Ovary (tissue), 7 donors: ENCODE measurements at regions not wholly inside any gene's neighbourhood (a gene's known extent, or its start where the extent isn't known, plus 50 kb on each side); places are given as distances from the start of the nearest gene placed in this dataset.

Experiments
- DNase-seq, 5 donors: peaks; one replicate each; pipeline ENCODE4 v3.0.0-alpha.2; 2019 to 2020
- H3K27ac ChIP-seq, 2 donors: fragments of 200-600 bp; one replicate each; pipeline versions ENCODE4 v1.5.1 to v1.8.0; 2019 to 2022
- H3K27me3 ChIP-seq: fragments of 200-600 bp; one replicate; pipeline ENCODE4 v1.8.0; 2022
- H3K36me3 ChIP-seq: fragments of 200-600 bp; sonication (generic); one replicate; pipeline ENCODE4 v1.5.1; 2019
- H3K4me1 ChIP-seq: one replicate; pipeline ENCODE4 v1.8.1; 2013; ENCODE audit warnings: mild to moderate bottlenecking, moderate library complexity; ENCODE audit not compliant: insufficient read depth
- H3K4me3 ChIP-seq: fragments of 200-600 bp; sonication (generic); one replicate; pipeline ENCODE4 v1.5.1; 2017
- H3K9me3 ChIP-seq, 2 donors: fragments of 200-600 bp in 1 of 2; sonication (generic) in 1 of 2; one replicate each; pipeline versions ENCODE4 v1.5.1 to v1.8.1; 2013 to 2019; ENCODE audit warnings: mild to moderate bottlenecking in 1 of 2, moderate library complexity in 1 of 2
- EP300 ChIP-seq: sonication (generic); formaldehyde crosslinking; IDR thresholded peaks from one replicate; pipeline ENCODE4 v1.6.1; 2017; ENCODE audit warnings: antibody characterized with exemption
- POLR2A ChIP-seq: fragments of 450-650 bp; IDR thresholded peaks from one replicate; pipeline ENCODE4 v1.6.1; 2017; ENCODE audit warnings: antibody characterized with exemption, mild to moderate bottlenecking, moderate library complexity
- WGBS, 3 donors: extraction: QIAGEN DNeasy Blood & Tissue Kit in 1 of 3; methylation state at CpG; one replicate each; pipeline versions ENCODE4 v1.1.5 to v1.1.7; 2013 to 2017; 5-methylcytosine and 5-hydroxymethylcytosine counted together
- intact Hi-C, 4 donors: fragments of 100-400 bp; cut with DNase I; formaldehyde crosslinking; loops; one replicate each; pipeline versions ENCODE4 v1.11.0 to v1.15.1; 2022 to 2023
- TF ChIP-seq, protein P1 (sequence below), 3 donors: fragments of 450-650 bp in 2 of 3; fragments of 200-600 bp in 1 of 3; IDR thresholded peaks; one replicate each; pipeline versions ENCODE4 v1.5.1 to v1.8.0; 2016 to 2022; ENCODE audit warnings: antibody characterized with exemption in 3 of 3, mild to moderate bottlenecking in 1 of 3
- donor health status: DM: no; HTN: no; CAD: no; lungs with moderate emphysema.
- donor health status: DM: no; HTN: no; CAD: no.
- donor health status: Bipolar disorder and iron deficiency.
- donor health status: DM: no; HTN: no; CAD: no.
- donor health status: DM: yes; HTN: yes; CAD: no.

DNA sequence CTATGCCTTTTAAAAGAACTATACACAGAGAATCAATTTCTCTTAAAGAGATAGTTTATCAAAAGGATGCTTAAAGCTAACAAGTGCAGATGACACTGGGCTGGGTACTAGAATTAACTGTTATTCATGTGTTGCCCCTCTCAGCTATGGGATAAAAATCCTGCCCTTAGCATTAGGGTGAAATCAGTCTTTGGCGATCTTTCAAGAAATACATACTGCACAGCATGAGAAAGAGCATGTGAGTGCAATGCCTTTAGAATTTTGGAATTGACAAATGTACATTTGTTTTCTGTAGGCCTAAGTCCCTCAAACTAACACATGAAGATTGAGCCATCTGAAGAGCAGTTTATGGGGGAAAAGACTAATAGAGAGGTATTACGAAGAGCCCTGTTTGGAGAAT is 115.4 kb downstream of the ZFP64 start:
- WGBS, 3 donors = 90 to 97% (median 94%) methylated on average over 2 of the region's 2 CpGs
- Histone ChIP-seq H3K36me3 (no peaks in the 10 kb centered on the region), H3K9me3 (no peaks in the 10 kb centered on the region), H3K27ac (no peak overlapping the region), H3K4me3 (no peak overlapping the region), H3K27me3 (no peaks in the 10 kb centered on the region), H3K4me1 (no peaks in the 10 kb centered on the region)
- intact Hi-C loops = no loop called here
- DNase-seq = no peak
- no peak for TF ChIP-seq EP300
- no peak for TF ChIP-seq POLR2A

DNA sequence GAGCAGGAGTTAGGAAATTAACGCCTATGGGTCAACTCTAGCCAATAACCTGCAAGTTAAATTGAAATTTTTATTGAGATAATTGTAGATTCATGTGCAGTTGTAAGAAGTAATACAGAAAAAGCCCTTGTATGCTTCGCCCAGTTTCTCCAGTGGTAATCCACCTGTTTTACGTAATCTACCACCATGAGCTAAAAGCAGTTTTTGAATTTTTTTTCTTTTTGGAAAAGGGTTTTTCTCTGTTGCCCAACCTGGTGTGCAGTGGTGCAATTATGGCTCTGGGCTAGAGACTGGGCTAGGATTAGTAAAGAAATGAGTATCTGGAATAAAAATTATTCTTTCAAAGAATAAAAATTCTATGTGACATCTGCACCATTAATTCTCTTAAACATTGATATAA is 116.2 kb downstream of the ZFP64 start:
- Histone ChIP-seq H3K36me3 (no peaks in the 10 kb centered on the region), H3K4me1 (no peaks in the 10 kb centered on the region), H3K9me3 (no peaks in the 10 kb centered on the region), H3K4me3 (no peak overlapping the region), H3K27me3 (no peaks in the 10 kb centered on the region), H3K27ac (no peak overlapping the region)
- intact Hi-C loops = no loop called here
- 65 to 91% (median 65%) methylated on average over 3 of the region's 3 CpGs for WGBS, 3 donors
- TF ChIP-seq EP300 = no peak
- TF ChIP-seq POLR2A = no peak
- TF ChIP-seq, protein P1, sequence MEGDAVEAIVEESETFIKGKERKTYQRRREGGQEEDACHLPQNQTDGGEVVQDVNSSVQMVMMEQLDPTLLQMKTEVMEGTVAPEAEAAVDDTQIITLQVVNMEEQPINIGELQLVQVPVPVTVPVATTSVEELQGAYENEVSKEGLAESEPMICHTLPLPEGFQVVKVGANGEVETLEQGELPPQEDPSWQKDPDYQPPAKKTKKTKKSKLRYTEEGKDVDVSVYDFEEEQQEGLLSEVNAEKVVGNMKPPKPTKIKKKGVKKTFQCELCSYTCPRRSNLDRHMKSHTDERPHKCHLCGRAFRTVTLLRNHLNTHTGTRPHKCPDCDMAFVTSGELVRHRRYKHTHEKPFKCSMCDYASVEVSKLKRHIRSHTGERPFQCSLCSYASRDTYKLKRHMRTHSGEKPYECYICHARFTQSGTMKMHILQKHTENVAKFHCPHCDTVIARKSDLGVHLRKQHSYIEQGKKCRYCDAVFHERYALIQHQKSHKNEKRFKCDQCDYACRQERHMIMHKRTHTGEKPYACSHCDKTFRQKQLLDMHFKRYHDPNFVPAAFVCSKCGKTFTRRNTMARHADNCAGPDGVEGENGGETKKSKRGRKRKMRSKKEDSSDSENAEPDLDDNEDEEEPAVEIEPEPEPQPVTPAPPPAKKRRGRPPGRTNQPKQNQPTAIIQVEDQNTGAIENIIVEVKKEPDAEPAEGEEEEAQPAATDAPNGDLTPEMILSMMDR (IDR thresholded peaks at IDR 0.05) = no peak
- no peak for DNase-seq

DNA sequence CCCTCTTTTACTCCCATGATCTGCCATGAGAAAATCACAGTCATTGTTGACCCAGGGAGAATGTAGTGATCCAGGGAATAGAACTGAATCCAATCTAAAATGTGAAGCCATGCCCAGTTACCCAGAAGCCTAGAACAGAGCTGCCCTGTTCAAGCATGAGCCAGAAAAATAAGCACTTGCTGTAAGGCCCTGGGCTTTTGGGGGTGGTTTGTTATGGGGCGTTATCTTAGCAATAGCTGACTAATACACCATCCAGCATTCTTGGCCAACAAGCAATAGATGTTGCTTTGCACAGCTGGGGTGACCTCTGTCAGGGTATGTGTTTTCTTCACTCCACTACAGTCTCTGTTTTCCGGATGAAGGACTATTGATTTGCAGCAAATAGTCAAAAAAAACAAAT is 120.4 kb downstream of the ZFP64 start:
- H3K9me3 ChIP-seq = no peaks in the 10 kb centered on the region
- TF ChIP-seq EP300 (no peak), POLR2A (no peak)
- TF ChIP-seq, protein P1 (IDR thresholded peaks at IDR 0.05) = no peak
- intact Hi-C loops = no loop called here
- H3K4me3 ChIP-seq = no peak overlapping the region
- H3K36me3 ChIP-seq = no peaks in the 10 kb centered on the region
- H3K27me3 ChIP-seq = no peaks in the 10 kb centered on the region
- H3K4me1 ChIP-seq = no peaks in the 10 kb centered on the region
- DNase-seq = no peak
- WGBS, 3 donors = 94 to 95% (median 95%) methylated on average over 2 of the region's 2 CpGs
- no peak overlapping the region for H3K27ac ChIP-seq

DNA sequence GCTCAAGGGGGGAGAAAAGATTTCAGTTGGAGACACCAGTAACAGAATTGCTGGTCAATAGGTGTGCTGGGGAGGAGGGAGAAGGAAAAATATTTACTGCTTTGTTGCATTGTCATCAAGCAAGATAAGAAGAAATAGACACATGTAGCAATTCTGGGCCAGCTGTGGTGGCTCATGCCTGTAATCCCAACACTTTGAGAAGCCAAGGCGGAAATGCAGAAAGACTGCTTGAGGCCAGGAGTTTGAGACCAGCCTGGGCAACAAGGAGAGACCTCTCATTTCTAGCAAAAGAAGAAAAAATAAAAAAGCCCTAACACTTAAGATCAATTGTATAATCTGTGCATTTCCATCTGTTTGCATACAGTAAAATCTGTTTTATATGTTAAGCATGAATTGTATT is 126.6 kb downstream of the ZFP64 start:
- Histone ChIP-seq H3K27me3 (no peaks in the 10 kb centered on the region), H3K4me3 (no peak overlapping the region), H3K27ac (no peak overlapping the region), H3K9me3 (no peaks in the 10 kb centered on the region), H3K4me1 (no peaks in the 10 kb centered on the region), H3K36me3 (no peaks in the 10 kb centered on the region)
- 83 to 92% (median 91%) methylated on average over 1 of the region's 1 CpG for WGBS, 3 donors
- intact Hi-C loops = no loop called here
- TF ChIP-seq POLR2A (no peak), EP300 (no peak)
- TF ChIP-seq, protein P1 (IDR thresholded peaks at IDR 0.05) = no peak
- DNase-seq = no peak

DNA sequence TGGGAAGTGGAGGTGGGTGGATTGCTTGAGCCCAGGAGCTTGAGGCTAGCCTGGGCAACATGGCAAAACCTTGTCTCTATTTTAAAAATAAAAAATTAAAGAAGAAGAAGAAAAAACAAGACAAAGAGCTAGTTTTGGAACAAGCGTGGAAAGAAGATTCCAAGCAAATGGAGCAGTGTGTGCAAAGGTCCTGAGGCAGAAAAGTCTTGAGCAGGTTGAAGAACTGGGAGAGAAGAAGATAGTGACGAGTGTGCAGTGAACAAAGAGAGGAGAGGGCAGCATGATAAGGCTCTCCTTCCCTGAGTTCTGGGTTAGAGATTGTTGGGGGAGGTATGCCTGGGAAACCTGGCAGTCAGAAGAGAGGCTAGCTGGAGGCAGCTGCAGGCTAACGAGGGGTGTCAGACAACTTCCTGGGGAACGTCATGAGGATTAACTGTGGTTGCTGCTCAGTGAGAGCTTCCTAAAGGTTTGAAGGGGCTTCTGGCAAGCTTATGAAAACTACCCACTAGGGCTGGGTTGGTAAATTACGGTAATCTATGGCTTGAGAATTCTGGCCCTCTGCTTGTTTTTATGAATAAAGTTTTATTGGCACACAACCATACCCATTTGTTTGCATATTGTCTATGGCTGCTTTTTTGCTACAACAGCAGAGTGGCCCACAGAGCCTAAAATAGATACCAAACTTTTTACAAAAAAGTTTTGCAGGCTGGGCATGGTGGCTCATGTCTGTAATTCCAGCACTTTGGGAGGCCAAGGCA is 128.9 kb downstream of the ZFP64 start:
- no peaks in the 10 kb centered on the region for H3K27me3 ChIP-seq
- TF ChIP-seq POLR2A (no peak), EP300 (no peak)
- TF ChIP-seq, protein P1 (IDR thresholded peaks at IDR 0.05) = no peak
- DNase-seq = no peak
- no peaks in the 10 kb centered on the region for H3K4me1 ChIP-seq
- H3K27ac ChIP-seq = no peak overlapping the region
- no peak overlapping the region for H3K4me3 ChIP-seq
- 78 to 81% (median 80%) methylated on average over 5 of the region's 5 CpGs for WGBS, 3 donors
- intact Hi-C loops = no loop called here
- no peaks in the 10 kb centered on the region for H3K36me3 ChIP-seq
- H3K9me3 ChIP-seq = no peaks in the 10 kb centered on the region
